ENCODE measurements at regions not wholly inside any gene's neighbourhood (a gene's known extent, or its start where the extent isn't known, plus 50 kb on each side); places are given as distances from the start of the nearest gene placed in this dataset.

DNA sequence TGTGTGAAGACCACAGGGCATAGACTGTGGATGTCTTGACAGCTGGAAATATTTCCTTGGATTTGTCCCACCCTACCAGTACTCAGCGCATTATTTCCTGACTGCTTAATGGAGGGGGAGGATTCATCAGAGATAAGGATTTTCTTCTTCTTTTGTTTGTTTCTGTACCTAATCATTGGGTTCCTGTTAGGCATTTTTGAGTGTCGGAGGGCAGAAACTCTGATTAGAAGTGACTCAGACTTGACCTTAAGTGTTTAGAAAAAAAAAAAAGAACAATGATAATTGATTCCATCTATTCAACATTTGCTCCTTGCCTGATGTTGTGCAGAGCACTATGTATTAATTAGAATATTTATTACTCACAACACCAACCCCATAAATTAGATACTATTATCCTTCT lies 78.5 kb upstream of the SYNPR start:
- H3K9ac ChIP-seq (ENCODE audit: low read length): no peak overlapping the region
- no peaks in the 10 kb centered on the region for H3K9me3 Mint-ChIP-seq (ENCODE audit: insufficient read depth)
- WGBS (ENCODE audit: insufficient coverage): no CpG with 5 or more reads among the region's 2 CpGs
- H3K27ac ChIP-seq (ENCODE audit: low read length in 2 of 2): no peak overlapping the region
- H2AFZ ChIP-seq (ENCODE audit: insufficient read depth, low read depth, low read length, poor library complexity, severe bottlenecking): no peak overlapping the region
- no peaks in the 10 kb centered on the region for H4K20me1 ChIP-seq (ENCODE audit: control insufficient read depth, insufficient read depth, low read length, poor library complexity, severe bottlenecking)
- H3K79me2 ChIP-seq (ENCODE audit: control insufficient read depth, insufficient read depth, low read length): no peaks in the 10 kb centered on the region
- no peaks in the 10 kb centered on the region for H3K27me3 ChIP-seq (replicated peaks in 1 of 4; ENCODE audit: control extremely low read depth in 1 of 4, control insufficient read depth in 3 of 4, insufficient read depth in 4 of 4, low read length in 3 of 4)
- TF ChIP-seq, protein P1, sequence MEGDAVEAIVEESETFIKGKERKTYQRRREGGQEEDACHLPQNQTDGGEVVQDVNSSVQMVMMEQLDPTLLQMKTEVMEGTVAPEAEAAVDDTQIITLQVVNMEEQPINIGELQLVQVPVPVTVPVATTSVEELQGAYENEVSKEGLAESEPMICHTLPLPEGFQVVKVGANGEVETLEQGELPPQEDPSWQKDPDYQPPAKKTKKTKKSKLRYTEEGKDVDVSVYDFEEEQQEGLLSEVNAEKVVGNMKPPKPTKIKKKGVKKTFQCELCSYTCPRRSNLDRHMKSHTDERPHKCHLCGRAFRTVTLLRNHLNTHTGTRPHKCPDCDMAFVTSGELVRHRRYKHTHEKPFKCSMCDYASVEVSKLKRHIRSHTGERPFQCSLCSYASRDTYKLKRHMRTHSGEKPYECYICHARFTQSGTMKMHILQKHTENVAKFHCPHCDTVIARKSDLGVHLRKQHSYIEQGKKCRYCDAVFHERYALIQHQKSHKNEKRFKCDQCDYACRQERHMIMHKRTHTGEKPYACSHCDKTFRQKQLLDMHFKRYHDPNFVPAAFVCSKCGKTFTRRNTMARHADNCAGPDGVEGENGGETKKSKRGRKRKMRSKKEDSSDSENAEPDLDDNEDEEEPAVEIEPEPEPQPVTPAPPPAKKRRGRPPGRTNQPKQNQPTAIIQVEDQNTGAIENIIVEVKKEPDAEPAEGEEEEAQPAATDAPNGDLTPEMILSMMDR (IDR thresholded peaks at IDR 0.05): no peak
- TF ChIP-seq EZH2 (IDR thresholded peaks at IDR 0.05; ENCODE audit: borderline replicate concordance, insufficient read depth, low read depth, low read length, poor library complexity, severe bottlenecking): no peak
- H3K4me3 Mint-ChIP-seq: no peak overlapping the region
- H3K27me3 Mint-ChIP-seq: no peaks in the 10 kb centered on the region
- H3K9me3 ChIP-seq (ENCODE audit: control extremely low read depth in 1 of 3, control insufficient read depth in 2 of 3, insufficient read depth in 1 of 3, low read length in 2 of 3): peaks cover 0 to 4% (median 0%) of the 10 kb centered on the region in 3 donors
- ChIA-PET POLR2A (no interaction called here), CTCF (no interaction called here)
- H3K4me2 ChIP-seq (replicated peaks; ENCODE audit: low read depth, low read length, poor library complexity, severe bottlenecking): no peak overlapping the region
- no peaks in the 10 kb centered on the region for H3K36me3 ChIP-seq (replicated peaks in 1 of 2; ENCODE audit: control extremely low read depth in 1 of 2, control insufficient read depth in 1 of 2, extremely low read depth in 1 of 2, insufficient read depth in 2 of 2, low read length in 1 of 2)
- intact Hi-C loops (cut with micrococcal nuclease): no loop called here
- no peak overlapping the region for H3K27ac Mint-ChIP-seq
- H3K4me3 ChIP-seq (ENCODE audit: control extremely low read depth in 1 of 5, extremely low read depth in 1 of 5, insufficient read depth in 1 of 5, low read depth in 2 of 5, low read length in 4 of 5): no peak overlapping the region
- no peaks in the 10 kb centered on the region for H3K4me1 ChIP-seq (ENCODE audit: control insufficient read depth in 2 of 2, insufficient read depth in 2 of 2, low read length in 2 of 2)
- ATAC-seq (ENCODE audit: low read depth) (no peak), DNase-seq (no peak)
- H3K4me1 Mint-ChIP-seq: no peaks in the 10 kb centered on the region

- DNase-seq: no peak
- no peak for TF ChIP-seq EZH2 (IDR thresholded peaks at IDR 0.05; ENCODE audit: borderline replicate concordance, insufficient read depth, low read depth, low read length, poor library complexity, severe bottlenecking)
- TF ChIP-seq, protein P1 (IDR thresholded peaks at IDR 0.05): no peak
- Mint-ChIP-seq H3K9me3 (ENCODE audit: insufficient read depth) (no peaks in the 10 kb centered on the region), H3K27me3 (no peaks in the 10 kb centered on the region), H3K27ac (no peak overlapping the region), H3K4me1 (no peaks in the 10 kb centered on the region), H3K4me3 (no peak overlapping the region)
- Histone ChIP-seq H3K36me3 (replicated peaks in 1 of 2; ENCODE audit: control extremely low read depth in 1 of 2, control insufficient read depth in 1 of 2, extremely low read depth in 1 of 2, insufficient read depth in 2 of 2, low read length in 1 of 2) (no peaks in the 10 kb centered on the region), H3K27ac (ENCODE audit: low read length in 2 of 2) (no peak overlapping the region), H3K9ac (ENCODE audit: low read length) (no peak overlapping the region), H3K9me3 (ENCODE audit: control extremely low read depth in 1 of 3, control insufficient read depth in 2 of 3, insufficient read depth in 1 of 3, low read length in 2 of 3) (peaks cover 0 to 4% (median 0%) of the 10 kb centered on the region in 3 donors), H3K27me3 (replicated peaks in 1 of 4; ENCODE audit: control extremely low read depth in 1 of 4, control insufficient read depth in 3 of 4, insufficient read depth in 4 of 4, low read length in 3 of 4) (no peaks in the 10 kb centered on the region), H3K4me3 (ENCODE audit: control extremely low read depth in 1 of 5, extremely low read depth in 1 of 5, insufficient read depth in 1 of 5, low read depth in 2 of 5, low read length in 4 of 5) (no peak overlapping the region), H3K79me2 (ENCODE audit: control insufficient read depth, insufficient read depth, low read length) (no peaks in the 10 kb centered on the region), H4K20me1 (ENCODE audit: control insufficient read depth, insufficient read depth, low read length, poor library complexity, severe bottlenecking) (no peaks in the 10 kb centered on the region), H3K4me2 (replicated peaks; ENCODE audit: low read depth, low read length, poor library complexity, severe bottlenecking) (no peak overlapping the region), H2AFZ (ENCODE audit: insufficient read depth, low read depth, low read length, poor library complexity, severe bottlenecking) (no peak overlapping the region), H3K4me1 (ENCODE audit: control insufficient read depth in 2 of 2, insufficient read depth in 2 of 2, low read length in 2 of 2) (no peaks in the 10 kb centered on the region)
- CTCF ChIA-PET: no interaction called here
- intact Hi-C loops (cut with micrococcal nuclease): no loop called here
- POLR2A ChIA-PET: no interaction called here
- WGBS (ENCODE audit: insufficient coverage): no CpG with 5 or more reads among the region's 1 CpG
- no peak for ATAC-seq (ENCODE audit: low read depth)
Observed at GRCh38 chr3:63202529-63202928, 75.6 kb upstream of the SYNPR start.
